Brain pericyte (primary cell): ENCODE measurements at regions not wholly inside any gene's neighbourhood (a gene's known extent, or its start where the extent isn't known, plus 50 kb on each side); places are given as distances from the start of the nearest gene placed in this dataset.
A peak's percentile ranks its signal among the peaks of the same experiment; 100 is the strongest.

Experiments
- DNase-seq: peaks from one replicate; pipeline ENCODE4 v3.0.0-alpha.2; 2012; ENCODE audit warnings: low read depth, low spot score

GRCh38 chr22:44368611-44369292 is 56.0 kb upstream of the SHISAL1 start:
- DNase-seq, result no peak

- no peak for DNase-seq
Measured at GRCh38 chr22:44366372-44367300, 53.9 kb upstream of the SHISAL1 start.

GRCh38 chr22:44365832-44366231 is 53.1 kb upstream of the SHISAL1 start:
- DNase-seq, result no peak

GRCh38 chr22:44365191-44365590 is 52.4 kb upstream of the SHISAL1 start:
- no peak for DNase-seq

- DNase-seq, result no peak
Measured at GRCh38 chr22:44364751-44365130, 52.0 kb upstream of the SHISAL1 start.

- no peak for DNase-seq
Measured at GRCh38 chr22:44363980-44364750, 51.4 kb upstream of the SHISAL1 start.

- DNase-seq, result peak; percentile 57
Measured at GRCh38 chr22:44363013-44363979, 50.5 kb upstream of the SHISAL1 start.

- no peak for DNase-seq
Measured at GRCh38 chr22:44362249-44363012, 49.7 kb upstream of the SHISAL1 start.
